GM19035 (cell line): ENCODE measurements at regions not wholly inside any gene's neighbourhood (a gene's known extent, or its start where the extent isn't known, plus 50 kb on each side); places are given as distances from the start of the nearest gene placed in this dataset.
A peak's percentile ranks its signal among the peaks of the same experiment; 100 is the strongest.

Experiments used
- ATAC-seq: cut with Tn5 transposase; IDR thresholded peaks from one replicate; pipeline ENCODE4 v1.9.1; 2021; ENCODE audit not compliant: unreplicated experiment

DNA sequence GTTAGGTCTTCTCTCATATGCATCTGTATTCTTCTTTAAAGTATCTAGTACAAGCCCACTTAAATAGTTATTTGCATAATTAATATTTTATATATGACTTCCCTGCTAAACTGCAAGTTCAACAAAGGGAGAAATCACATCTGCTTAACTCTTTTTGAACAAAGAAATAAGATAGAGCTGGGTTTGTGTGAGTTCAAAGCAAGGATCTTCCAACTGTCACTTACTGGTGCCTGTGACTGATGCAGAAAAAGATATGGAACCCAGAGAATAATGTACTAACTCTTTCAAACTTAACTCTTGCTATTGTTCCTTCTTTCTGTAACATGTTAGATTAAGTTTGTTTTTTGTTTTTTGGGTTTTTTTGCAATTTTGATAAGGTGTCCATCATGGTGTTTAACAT lies 71.3 kb upstream of the SP4 start:
- no peak for ATAC-seq

DNA sequence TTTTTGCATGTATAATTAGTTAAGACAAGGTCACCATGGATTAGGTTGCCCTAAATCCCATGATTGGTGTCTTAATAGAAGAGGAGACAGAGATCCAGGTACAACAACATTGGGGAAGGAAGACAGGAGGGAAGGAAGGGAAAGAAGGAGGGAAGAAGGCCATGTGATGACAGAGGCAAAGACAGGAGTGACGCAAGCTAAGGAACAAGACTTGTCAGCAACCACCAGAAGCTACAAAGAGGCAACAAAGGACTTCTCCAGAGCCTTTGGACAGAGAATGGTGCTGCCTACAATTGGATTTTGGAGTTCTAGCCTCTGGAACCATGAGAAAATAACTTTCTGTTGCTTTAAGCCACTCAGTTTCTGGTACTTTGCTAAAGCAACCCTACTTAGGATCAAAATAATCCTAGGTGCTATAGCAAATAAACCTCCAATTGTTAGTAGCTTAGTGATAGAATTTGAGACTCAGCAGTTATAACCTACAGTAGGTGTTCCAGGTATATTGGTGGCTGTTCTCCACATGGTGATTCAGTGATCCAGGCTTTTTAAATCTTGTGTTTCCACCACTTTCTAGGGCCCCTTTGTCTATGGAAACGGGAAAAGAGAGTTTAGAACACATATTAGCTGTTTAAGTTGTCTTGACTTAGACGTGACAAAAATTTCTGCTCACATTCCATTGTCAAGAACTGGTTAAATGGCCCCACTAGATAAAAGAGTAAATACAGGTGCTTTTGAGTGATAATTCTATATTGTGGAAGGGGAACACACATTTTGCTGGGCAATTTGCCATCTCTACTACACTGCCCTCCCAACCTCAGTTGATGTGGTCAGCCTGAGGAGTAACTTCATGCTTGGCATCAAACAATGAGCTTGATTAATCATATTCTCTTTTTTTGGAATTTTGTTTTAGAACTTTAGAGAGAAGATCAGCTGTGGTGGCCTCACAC lies 70.5 kb upstream of the SP4 start:
- no peak for ATAC-seq

DNA sequence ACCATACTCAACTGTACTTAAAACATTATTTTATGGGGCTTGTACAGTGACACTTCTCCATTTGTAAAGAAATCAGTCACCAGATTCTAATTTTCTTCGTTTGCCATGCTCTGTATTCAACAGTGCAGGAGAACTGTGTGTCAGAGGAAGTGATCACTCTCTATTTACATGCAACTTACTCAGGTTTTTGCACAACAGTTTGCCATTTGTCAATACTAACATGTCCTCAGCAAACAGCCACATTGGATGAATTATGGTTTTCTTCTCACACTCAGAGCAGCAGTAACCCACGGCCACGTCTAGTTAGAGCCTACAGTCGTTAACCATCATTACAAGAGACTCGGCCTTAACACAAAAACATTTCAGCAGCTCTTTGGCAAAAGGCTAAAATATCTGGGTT lies 69.2 kb upstream of the SP4 start:
- ATAC-seq: no peak

DNA sequence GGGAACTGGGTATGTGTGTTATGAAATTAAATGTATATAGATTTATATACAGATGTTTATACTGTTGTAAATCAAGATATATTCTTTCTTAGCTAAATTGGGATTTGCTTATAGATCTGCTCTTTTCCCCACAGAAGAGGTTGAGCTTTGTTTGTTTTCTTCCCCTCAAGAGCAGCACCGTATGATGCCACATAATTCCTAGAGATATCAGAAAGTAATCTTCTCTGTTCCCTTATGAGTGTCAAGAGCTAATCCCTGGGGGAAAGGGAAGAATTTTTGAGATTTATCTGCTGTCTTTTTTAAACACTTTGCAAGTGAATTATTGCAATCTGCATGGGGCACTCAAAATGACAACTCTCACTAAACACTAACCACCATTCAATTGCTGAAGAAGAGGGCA lies 68.7 kb upstream of the SP4 start:
- ATAC-seq: no peak

DNA sequence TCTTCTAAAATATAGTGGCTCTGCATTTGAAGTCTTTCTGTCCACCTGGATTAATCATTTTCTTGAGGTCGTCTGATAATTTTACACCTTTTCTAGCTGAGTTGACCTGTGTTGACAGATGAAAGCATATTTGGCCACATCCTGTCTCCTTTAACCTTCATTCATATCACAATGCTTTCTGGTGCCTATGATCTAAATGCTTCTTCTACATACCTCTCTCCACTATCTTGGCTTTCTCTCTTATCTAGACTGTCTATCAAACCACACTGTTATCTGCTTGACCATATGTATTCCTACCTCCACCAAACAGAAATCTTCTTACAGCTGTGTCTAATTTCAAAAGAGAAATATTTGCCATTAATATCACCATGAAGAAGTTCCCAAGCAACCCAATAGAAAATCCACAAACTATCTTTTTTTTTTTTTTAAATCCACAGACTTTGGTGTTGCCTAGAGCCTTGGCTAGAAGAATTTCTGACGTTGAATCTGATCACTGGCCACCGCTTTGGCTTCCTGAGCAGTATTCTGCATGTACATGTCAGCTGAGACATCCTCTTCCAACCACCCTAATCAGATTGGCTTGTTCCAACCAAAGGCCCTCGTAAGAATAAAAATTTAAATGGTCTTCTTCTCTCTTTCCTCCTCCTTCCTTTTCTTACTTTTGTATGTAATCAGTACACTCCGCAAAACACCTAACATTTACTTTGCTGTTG lies 66.3 kb upstream of the SP4 start:
- no peak for ATAC-seq

DNA sequence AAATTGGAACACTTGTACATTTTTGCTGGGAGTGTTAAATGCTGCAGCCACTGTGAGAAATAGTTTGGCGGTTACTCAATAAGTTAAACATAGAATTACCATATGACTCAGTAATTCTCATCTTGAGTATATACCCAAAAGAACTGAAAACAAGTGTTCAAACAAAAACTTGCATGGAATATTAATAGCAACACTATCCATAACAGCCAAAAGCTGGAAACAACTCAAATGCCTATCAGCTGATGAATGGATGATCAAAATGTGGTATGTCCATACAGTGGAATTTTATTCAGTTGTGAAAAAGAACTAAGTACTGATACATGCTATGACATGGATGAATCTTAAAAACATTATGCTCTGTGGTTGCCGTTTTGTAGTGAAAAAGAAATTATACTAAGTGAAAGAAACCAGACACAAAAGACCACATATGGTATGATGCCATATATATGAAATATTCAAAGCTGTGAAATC lies 63.0 kb upstream of the SP4 start:
- peak; percentile 79 for ATAC-seq

DNA sequence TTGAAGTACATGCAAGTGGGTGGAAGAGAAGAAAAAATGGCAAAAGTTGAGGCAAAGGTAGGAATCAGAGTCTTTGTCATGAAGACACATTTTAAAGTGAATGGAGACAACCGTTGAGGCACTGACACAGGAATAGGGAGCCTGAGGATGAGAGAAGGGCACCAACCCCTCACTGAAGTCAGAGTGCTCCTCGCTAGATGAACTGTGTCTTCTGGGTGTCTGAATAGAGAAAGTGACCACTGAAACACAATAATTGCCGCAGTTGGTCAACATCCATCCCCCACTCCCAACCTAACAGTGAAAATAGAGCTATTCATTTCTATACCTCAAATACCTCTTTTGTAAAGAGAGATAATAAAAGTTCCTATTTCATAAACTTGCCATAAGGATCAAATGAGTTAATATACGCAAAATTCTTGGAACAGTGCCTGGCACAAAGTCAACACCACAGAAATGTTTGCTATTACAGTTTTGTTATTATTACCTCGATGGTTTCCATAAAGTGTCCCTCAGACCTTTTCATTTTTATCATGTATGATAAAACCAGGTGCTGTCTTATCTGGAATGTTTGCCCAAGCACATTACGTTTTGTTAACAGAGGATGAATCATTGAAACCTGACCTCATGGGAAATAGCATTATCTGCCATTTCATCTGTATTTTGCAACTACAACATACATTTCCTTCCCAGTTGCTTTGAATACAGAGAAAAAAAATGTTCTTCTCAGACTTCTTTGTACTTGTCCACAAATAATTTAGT lies 61.8 kb upstream of the SP4 start:
- ATAC-seq: no peak

DNA sequence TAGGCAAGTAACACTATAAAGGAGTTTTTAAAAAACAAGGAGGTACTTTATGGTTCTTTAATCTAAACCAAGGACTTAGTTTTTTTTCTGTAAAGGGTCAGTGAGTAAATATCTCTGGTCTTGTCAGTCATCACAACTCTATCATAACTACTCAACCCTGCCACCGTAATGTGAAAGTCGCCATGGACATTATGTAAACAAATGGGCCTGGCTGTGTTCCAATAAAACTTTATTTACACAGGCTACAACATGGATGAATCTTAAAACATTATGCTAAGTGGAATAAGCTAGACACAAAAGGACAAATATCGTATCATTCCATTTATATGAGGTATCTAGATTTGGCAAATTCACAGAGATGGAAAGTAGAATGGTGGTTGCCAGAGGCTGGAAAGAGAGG lies 60.8 kb upstream of the SP4 start:
- no peak for ATAC-seq

DNA sequence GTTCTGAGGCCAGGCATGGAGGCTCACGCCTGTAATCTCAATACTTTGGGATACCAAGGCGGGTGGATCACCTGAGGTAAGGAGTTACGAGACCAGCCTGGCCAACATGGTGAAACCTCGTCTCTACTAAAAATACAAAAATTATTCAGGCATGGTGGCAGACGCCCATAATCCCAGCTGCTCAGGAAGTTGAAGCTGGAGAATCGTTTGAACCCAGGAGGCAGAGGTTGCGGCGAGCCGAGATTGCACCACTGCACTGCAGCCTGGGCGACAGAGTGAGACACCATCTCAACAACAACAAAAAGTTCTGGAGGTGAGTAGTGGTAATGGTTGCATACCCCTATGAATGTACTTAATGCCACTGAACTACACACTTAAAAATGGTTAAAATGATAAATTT lies 60.3 kb upstream of the SP4 start:
- ATAC-seq: no peak

- ATAC-seq: no peak
Observed at GRCh38 chr7:21368317-21368716, 59.6 kb upstream of the SP4 start.

- ATAC-seq: no peak
Observed at GRCh38 chr7:21370283-21370982, 57.5 kb upstream of the SP4 start.

DNA sequence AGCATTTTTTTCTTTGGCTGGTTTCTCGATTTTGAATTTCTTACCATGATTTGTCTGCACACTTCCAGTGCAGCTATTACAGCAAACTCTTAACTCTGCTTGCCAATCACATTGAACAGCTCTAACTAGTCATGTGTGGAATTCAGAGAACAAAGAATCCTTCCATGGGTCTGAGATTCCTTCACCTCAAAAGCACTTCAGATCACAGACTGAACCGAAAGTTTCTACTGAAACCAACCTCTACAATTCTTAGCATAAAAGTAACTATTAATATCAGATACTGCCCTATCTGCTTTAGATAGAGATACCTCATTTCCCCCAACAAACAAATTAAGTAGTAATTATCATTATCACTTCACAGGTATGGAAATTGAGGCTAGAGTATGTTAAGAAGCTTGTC lies 56.5 kb upstream of the SP4 start:
- ATAC-seq: no peak

GRCh38 chr7:21373031-21373430 lies 54.9 kb upstream of the SP4 start:
- no peak for ATAC-seq

DNA sequence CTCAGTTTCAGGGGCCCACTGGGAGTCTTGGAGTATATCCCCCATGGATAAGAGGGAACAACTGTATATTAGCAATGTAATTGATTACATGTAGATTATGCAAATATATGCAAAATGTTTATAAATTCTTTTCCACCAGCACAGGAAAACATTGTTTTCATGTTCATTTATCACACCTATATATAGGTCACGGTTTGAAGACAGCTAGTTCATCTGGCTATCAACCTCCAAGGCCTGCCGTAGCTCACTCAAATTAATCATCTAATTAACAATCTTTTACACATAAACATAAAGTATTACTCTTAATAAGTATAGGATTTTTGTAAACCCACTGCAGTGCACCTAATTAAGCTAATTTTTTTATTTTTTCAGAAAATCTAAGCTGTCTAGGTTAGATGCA lies 53.7 kb upstream of the SP4 start:
- no peak for ATAC-seq

GRCh38 chr7:21377545-21377944 lies 50.3 kb upstream of the SP4 start:
- ATAC-seq: no peak
